ENCODE measurements at regions not wholly inside any gene's neighbourhood (a gene's known extent, or its start where the extent isn't known, plus 50 kb on each side); places are given as distances from the start of the nearest gene placed in this dataset.

GRCh38 chr2:128710729-128711128 lies 392.1 kb upstream of the HS6ST1 start:
- DNase-seq: no peak

GRCh38 chr2:128714285-128714684 lies 395.6 kb upstream of the HS6ST1 start:
- no peak for DNase-seq

- DNase-seq: no peak
These were observed 396.2 kb upstream of the HS6ST1 start for GRCh38 chr2:128714851-128715312.

- no peak for DNase-seq
These were observed 396.7 kb upstream of the HS6ST1 start for GRCh38 chr2:128715360-128715759.

GRCh38 chr2:128716299-128716721 lies 397.6 kb upstream of the HS6ST1 start:
- no peak for DNase-seq

- DNase-seq: no peak
These were observed 399.4 kb upstream of the HS6ST1 start for GRCh38 chr2:128717758-128718710.

GRCh38 chr2:128720080-128721022 lies 401.7 kb upstream of the HS6ST1 start:
- DNase-seq: no peak

- no peak for DNase-seq
These were observed 402.4 kb upstream of the HS6ST1 start for GRCh38 chr2:128721096-128721495.

- no peak for DNase-seq
These were observed 403.8 kb upstream of the HS6ST1 start for GRCh38 chr2:128722489-128722888.

- DNase-seq: no peak
These were observed 405.9 kb upstream of the HS6ST1 start for GRCh38 chr2:128724547-128724946.

GRCh38 chr2:128724972-128725371 lies 406.3 kb upstream of the HS6ST1 start:
- DNase-seq: no peak

- no peak for DNase-seq
These were observed 407.6 kb upstream of the HS6ST1 start for GRCh38 chr2:128726236-128726635.

- no peak for DNase-seq
These were observed 408.2 kb upstream of the HS6ST1 start for GRCh38 chr2:128726911-128727310.

- DNase-seq: no peak
These were observed 408.7 kb upstream of the HS6ST1 start for GRCh38 chr2:128727404-128727803.

GRCh38 chr2:128727914-128728313 lies 409.2 kb upstream of the HS6ST1 start:
- DNase-seq: no peak

GRCh38 chr2:128729051-128729450 lies 410.4 kb upstream of the HS6ST1 start:
- no peak for DNase-seq

GRCh38 chr2:128731994-128732650 lies 413.5 kb upstream of the HS6ST1 start:
- no peak for DNase-seq

- DNase-seq: no peak
These were observed 414.3 kb upstream of the HS6ST1 start for GRCh38 chr2:128732976-128733431.

GRCh38 chr2:128733450-128733849 lies 414.8 kb upstream of the HS6ST1 start:
- no peak for DNase-seq

- DNase-seq: no peak
These were observed 416.0 kb upstream of the HS6ST1 start for GRCh38 chr2:128734521-128735295.

- DNase-seq: no peak
These were observed 416.8 kb upstream of the HS6ST1 start for GRCh38 chr2:128735296-128735960.
